GM23248 (cell line): ENCODE measurements at regions not wholly inside any gene's neighbourhood (a gene's known extent, or its start where the extent isn't known, plus 50 kb on each side); places are given as distances from the start of the nearest gene placed in this dataset.

Experiments used
- EZH2 ChIP-seq: fragments of 200-600 bp; sonication (generic); IDR thresholded peaks from 2 replicates; pipeline ENCODE4 v1.6.1; 2018; ENCODE audit warnings: antibody characterized with exemption, mild to moderate bottlenecking; ENCODE audit not compliant: insufficient read depth, poor library complexity, severe bottlenecking
- EZH2phosphoT487 ChIP-seq: fragments of 200-600 bp; sonication (generic); IDR thresholded peaks from 2 replicates; pipeline ENCODE4 v1.6.1; 2018; ENCODE audit warnings: antibody characterized with exemption, moderate library complexity, mild to moderate bottlenecking, low read depth; ENCODE audit not compliant: insufficient read depth

GRCh38 chr12:118536306-118536906 lies 160.1 kb downstream of the SUDS3 start:
- no peak for TF ChIP-seq EZH2
- TF ChIP-seq EZH2phosphoT487, result no peak
